Vagina (tissue), 2 donors: ENCODE measurements at regions not wholly inside any gene's neighbourhood (a gene's known extent, or its start where the extent isn't known, plus 50 kb on each side); places are given as distances from the start of the nearest gene placed in this dataset.

Experiments
- DNase-seq, 2 donors: peaks; one replicate each; pipeline ENCODE4 v3.0.0-alpha.2; 2017; ENCODE audit errors: extremely low spot score in 2 of 2
- H3K27ac ChIP-seq: fragments of 200-600 bp; sonication (generic); one replicate; pipeline ENCODE4 v1.5.1; 2019
- H3K27me3 ChIP-seq: fragments of 200-600 bp; sonication (generic); one replicate; pipeline ENCODE4 v1.5.1; 2019
- H3K36me3 ChIP-seq, 2 donors: fragments of 200-600 bp; sonication (generic); one replicate each; pipeline ENCODE4 v1.5.1; 2017 to 2019
- H3K4me1 ChIP-seq: fragments of 200-600 bp; sonication (generic); one replicate; pipeline ENCODE4 v1.5.1; 2019
- H3K4me3 ChIP-seq, 2 donors: fragments of 200-600 bp; sonication (generic); 1 replicate in 1 of 2; 2 replicates in 1 of 2; pipeline ENCODE4 v1.5.1; 2016 to 2019
- H3K9me3 ChIP-seq: fragments of 200-600 bp; sonication (generic); one replicate; pipeline ENCODE4 v1.5.1; 2019
- CTCF ChIP-seq, 3 experiments: fragments of 450-650 bp in 2 of 3; fragments of 200-600 bp in 1 of 3; sonication (generic) in 1 of 3; IDR thresholded peaks; one replicate each; pipeline ENCODE4 v1.5.1; 2017 to 2019; ENCODE audit warnings: antibody characterized with exemption in 3 of 3, mild to moderate bottlenecking in 2 of 3, moderate library complexity in 2 of 3
- POLR2A ChIP-seq, 2 donors: fragments of 450-650 bp; IDR thresholded peaks; one replicate each; pipeline ENCODE4 v1.6.1; 2017; ENCODE audit warnings: antibody characterized with exemption in 2 of 2, mild to moderate bottlenecking in 2 of 2, moderate library complexity in 2 of 2
- POLR2AphosphoS5 ChIP-seq, 2 donors: sonication (generic); formaldehyde crosslinking; IDR thresholded peaks; one replicate each; pipeline ENCODE4 v1.9.0; 2017; ENCODE audit warnings: antibody characterized with exemption in 2 of 2, mild to moderate bottlenecking in 2 of 2, low read depth in 1 of 2; ENCODE audit not compliant: insufficient read depth in 1 of 2
- intact Hi-C: fragments of 100-400 bp; cut with DNase I; formaldehyde crosslinking; loops from one replicate; pipeline ENCODE4 v1.15.1; 2023

DNA sequence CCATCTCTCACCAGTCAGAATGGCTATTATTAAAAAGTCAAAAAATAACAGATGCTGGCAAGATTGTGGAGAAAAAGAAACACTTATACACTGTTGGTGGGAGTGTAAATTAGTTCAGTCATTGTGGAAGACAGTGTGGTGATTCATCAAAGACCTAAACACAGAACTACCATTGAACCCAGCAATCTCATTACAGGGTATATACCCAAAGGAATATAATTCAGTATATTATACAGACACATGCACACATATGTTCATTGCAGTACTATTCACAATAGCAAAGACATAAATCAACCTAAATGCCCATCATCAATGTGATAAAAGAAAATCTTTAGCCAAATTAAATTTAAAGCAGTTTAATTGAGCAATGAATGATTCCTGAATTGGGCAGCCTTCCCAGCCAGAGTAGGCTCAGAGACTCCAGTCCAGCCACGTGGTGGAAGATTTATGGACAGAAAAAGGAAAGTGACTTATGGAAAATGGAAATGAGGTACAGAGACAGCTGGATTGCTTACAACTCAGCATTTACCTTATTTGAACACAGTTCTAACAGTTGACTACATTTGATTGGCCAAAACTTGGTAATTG is 377.1 kb upstream of the SLC39A10 start:
- Histone ChIP-seq H3K4me3 (no peak overlapping the region), H3K27me3 (no peaks in the 10 kb centered on the region), H3K27ac (no peak overlapping the region), H3K9me3 (no peaks in the 10 kb centered on the region), H3K4me1 (no peaks in the 10 kb centered on the region), H3K36me3 (no peaks in the 10 kb centered on the region)
- intact Hi-C loops: no loop called here
- TF ChIP-seq POLR2A (IDR thresholded peaks at IDR 0.05): no peak
- no peak for TF ChIP-seq CTCF (IDR thresholded peaks at IDR 0.05)
- TF ChIP-seq POLR2AphosphoS5 (IDR thresholded peaks at IDR 0.05; ENCODE audit: insufficient read depth in 1 of 2, low read depth in 1 of 2): no peak
- no peak for DNase-seq

DNA sequence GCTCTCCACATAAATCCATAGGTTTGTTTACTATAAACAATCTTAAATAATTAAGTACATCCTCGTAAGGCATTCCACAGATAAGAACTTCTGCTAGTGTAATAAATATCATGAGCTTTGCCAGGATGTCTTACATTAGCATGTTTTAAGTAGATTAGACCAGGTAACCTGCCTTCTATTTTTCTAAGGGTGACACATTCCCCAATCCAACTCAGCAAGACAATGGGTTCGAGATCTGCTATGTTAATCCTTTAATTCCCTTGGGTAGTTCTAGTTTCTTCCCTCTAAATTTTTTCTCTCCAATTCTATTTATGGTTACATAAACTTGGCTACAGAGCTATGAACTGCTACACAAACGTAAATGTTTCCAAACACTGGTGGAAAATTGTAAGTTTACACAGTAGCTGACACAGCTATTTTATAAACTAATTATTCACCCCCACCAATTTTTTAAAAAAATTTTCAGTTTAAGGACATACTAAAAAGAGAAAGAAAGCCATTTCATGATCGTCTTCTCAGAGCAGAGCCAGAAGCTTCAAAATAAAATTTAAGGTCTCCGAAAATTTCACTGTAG is 386.5 kb upstream of the SLC39A10 start:
- TF ChIP-seq POLR2AphosphoS5 (IDR thresholded peaks at IDR 0.05; ENCODE audit: insufficient read depth in 1 of 2, low read depth in 1 of 2) (no peak), CTCF (IDR thresholded peaks at IDR 0.05) (no peak), POLR2A (IDR thresholded peaks at IDR 0.05) (no peak)
- no peak for DNase-seq
- Histone ChIP-seq H3K4me3 (no peak overlapping the region), H3K9me3 (no peaks in the 10 kb centered on the region), H3K4me1 (no peaks in the 10 kb centered on the region), H3K36me3 (no peaks in the 10 kb centered on the region), H3K27ac (no peak overlapping the region), H3K27me3 (no peaks in the 10 kb centered on the region)
- intact Hi-C loops: no loop called here

- Histone ChIP-seq H3K4me1 (no peaks in the 10 kb centered on the region), H3K27ac (no peak overlapping the region), H3K27me3 (no peaks in the 10 kb centered on the region), H3K4me3 (no peak overlapping the region), H3K36me3 (no peaks in the 10 kb centered on the region), H3K9me3 (no peaks in the 10 kb centered on the region)
- no peak for TF ChIP-seq POLR2AphosphoS5 (IDR thresholded peaks at IDR 0.05; ENCODE audit: insufficient read depth in 1 of 2, low read depth in 1 of 2)
- TF ChIP-seq POLR2A (IDR thresholded peaks at IDR 0.05): no peak
- no peak for TF ChIP-seq CTCF (IDR thresholded peaks at IDR 0.05)
- DNase-seq: no peak
- intact Hi-C loops: no loop called here
Measured at GRCh38 chr2:195269220-195269619, 387.8 kb upstream of the SLC39A10 start.

DNA sequence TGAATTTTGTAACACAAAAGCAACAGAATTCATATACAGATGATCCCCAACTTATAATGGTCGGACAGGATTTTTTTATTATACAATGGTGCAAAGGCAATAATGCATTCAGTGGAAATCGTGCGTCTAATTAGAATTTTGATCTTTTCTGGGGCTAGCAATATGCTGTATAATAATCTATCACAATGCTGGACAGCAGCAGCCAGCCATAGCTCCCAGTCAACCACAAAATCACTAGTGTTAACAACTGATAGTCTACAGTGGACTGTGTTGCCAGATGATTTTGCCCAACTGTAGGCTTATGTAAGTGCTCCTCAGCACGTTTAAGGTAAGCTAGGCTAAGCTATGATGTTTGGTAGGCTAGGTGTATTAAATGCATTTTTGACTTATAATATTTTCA is 399.0 kb upstream of the SLC39A10 start:
- DNase-seq: no peak
- H3K27me3 ChIP-seq: no peaks in the 10 kb centered on the region
- H3K4me1 ChIP-seq: no peaks in the 10 kb centered on the region
- H3K36me3 ChIP-seq: no peaks in the 10 kb centered on the region
- TF ChIP-seq POLR2AphosphoS5 (IDR thresholded peaks at IDR 0.05; ENCODE audit: insufficient read depth in 1 of 2, low read depth in 1 of 2) (no peak), POLR2A (IDR thresholded peaks at IDR 0.05) (no peak), CTCF (IDR thresholded peaks at IDR 0.05) (no peak)
- intact Hi-C loops: no loop called here
- H3K9me3 ChIP-seq: no peaks in the 10 kb centered on the region
- no peak overlapping the region for H3K27ac ChIP-seq
- no peak overlapping the region for H3K4me3 ChIP-seq

DNA sequence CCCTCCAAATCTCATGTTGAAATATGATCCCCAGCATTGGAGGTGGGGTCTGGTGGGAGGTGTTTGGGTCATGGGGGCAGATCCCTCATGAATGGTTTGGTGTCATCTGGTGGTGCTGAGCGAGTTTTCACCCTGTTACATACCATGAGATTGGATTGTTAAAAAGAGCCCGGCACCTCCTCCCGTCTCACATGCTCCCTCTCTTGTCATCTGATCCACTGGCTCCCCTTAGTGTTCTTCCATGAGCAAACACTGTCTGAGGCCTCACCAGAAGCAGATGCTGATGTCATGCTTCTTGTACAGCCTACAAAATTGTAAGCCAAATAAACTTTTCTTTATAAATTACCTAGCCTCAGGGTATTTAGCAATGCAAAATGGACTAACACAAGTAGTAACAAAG is 405.0 kb upstream of the SLC39A10 start:
- intact Hi-C loops: no loop called here
- Histone ChIP-seq H3K27ac (no peak overlapping the region), H3K27me3 (no peaks in the 10 kb centered on the region), H3K9me3 (no peaks in the 10 kb centered on the region), H3K4me3 (no peak overlapping the region), H3K4me1 (no peaks in the 10 kb centered on the region), H3K36me3 (no peaks in the 10 kb centered on the region)
- DNase-seq: no peak
- TF ChIP-seq POLR2A (IDR thresholded peaks at IDR 0.05) (no peak), POLR2AphosphoS5 (IDR thresholded peaks at IDR 0.05; ENCODE audit: insufficient read depth in 1 of 2, low read depth in 1 of 2) (no peak), CTCF (IDR thresholded peaks at IDR 0.05) (no peak)
